ENCODE measurements at regions not wholly inside any gene's neighbourhood (a gene's known extent, or its start where the extent isn't known, plus 50 kb on each side); places are given as distances from the start of the nearest gene placed in this dataset.

- DNase-seq (ENCODE audit: low spot score), result no peak
- TF ChIP-seq, protein P1, sequence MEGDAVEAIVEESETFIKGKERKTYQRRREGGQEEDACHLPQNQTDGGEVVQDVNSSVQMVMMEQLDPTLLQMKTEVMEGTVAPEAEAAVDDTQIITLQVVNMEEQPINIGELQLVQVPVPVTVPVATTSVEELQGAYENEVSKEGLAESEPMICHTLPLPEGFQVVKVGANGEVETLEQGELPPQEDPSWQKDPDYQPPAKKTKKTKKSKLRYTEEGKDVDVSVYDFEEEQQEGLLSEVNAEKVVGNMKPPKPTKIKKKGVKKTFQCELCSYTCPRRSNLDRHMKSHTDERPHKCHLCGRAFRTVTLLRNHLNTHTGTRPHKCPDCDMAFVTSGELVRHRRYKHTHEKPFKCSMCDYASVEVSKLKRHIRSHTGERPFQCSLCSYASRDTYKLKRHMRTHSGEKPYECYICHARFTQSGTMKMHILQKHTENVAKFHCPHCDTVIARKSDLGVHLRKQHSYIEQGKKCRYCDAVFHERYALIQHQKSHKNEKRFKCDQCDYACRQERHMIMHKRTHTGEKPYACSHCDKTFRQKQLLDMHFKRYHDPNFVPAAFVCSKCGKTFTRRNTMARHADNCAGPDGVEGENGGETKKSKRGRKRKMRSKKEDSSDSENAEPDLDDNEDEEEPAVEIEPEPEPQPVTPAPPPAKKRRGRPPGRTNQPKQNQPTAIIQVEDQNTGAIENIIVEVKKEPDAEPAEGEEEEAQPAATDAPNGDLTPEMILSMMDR (IDR thresholded peaks at IDR 0.05; ENCODE audit: extremely low read depth, missing control alignments), result no peak
Observed at GRCh38 chr12:19924360-19924759, 444.0 kb upstream of the PDE3A start.

DNA sequence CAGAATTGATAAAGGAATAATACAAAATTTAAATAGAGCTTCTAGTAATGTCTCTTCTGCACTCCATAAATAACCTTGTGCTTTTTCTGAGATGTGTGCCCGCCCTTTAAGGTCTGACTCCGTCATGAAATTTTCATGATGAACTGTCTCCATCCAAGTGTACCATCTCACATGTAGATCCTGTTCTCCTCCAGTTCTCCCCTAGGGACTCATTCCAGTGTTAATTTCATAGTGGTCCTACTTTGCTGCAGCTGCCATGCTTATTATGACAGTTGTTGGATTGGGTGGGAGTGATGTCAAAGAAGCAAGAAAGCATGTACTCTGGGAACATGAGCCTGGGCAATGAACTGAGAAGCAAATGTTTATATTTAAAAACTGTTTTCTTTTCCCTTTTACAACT is 442.5 kb upstream of the PDE3A start:
- DNase-seq (ENCODE audit: low spot score), result no peak
- TF ChIP-seq, protein P1 (IDR thresholded peaks at IDR 0.05; ENCODE audit: extremely low read depth, missing control alignments), result no peak

GRCh38 chr12:19926266-19926665 is 442.1 kb upstream of the PDE3A start:
- TF ChIP-seq, protein P1 (IDR thresholded peaks at IDR 0.05; ENCODE audit: extremely low read depth, missing control alignments), result no peak
- no peak for DNase-seq (ENCODE audit: low spot score)

- DNase-seq (ENCODE audit: low spot score), result no peak
- TF ChIP-seq, protein P1 (IDR thresholded peaks at IDR 0.05; ENCODE audit: extremely low read depth, missing control alignments), result no peak
Observed at GRCh38 chr12:19927661-19928060, 440.7 kb upstream of the PDE3A start.

DNA sequence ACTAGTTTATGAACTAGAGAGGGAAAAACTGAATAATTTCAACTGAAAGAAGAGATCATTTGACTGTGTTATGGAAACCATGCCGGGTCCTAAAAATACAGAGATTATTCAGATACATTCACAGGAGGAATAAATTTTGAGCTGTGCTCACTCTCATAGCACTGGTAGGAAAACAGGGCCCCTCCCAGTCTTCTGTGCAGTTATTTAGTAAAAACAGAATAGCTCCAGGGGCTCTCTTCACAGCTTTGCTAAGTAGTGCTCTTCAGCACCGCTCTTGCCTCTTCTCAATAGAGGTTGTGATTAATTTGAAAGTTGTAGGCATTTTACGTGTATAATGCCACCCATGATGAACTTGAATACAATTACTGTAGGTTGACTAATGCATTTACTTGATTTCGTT is 435.9 kb upstream of the PDE3A start:
- TF ChIP-seq, protein P1 (IDR thresholded peaks at IDR 0.05; ENCODE audit: extremely low read depth, missing control alignments), result no peak
- no peak for DNase-seq (ENCODE audit: low spot score)

DNA sequence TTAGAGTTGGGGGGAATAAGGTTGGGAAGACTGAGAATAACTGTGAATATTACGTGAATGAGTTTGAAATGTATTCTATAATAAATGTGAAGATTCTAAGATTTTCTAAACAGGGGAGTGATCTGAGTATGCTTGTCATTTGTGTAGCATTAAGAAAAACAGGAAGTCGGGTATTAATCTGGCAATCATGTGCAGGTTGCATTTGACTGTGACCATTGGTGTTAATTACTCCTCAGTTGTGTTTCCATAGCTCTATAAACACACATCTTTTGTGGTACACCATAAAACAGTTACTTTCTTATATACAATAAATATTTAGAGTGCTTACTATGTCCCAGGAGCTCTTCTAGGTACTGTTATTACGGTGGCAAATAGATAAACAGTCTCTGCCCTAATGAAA is 434.4 kb upstream of the PDE3A start:
- DNase-seq (ENCODE audit: low spot score), result no peak
- TF ChIP-seq, protein P1 (IDR thresholded peaks at IDR 0.05; ENCODE audit: extremely low read depth, missing control alignments), result no peak

DNA sequence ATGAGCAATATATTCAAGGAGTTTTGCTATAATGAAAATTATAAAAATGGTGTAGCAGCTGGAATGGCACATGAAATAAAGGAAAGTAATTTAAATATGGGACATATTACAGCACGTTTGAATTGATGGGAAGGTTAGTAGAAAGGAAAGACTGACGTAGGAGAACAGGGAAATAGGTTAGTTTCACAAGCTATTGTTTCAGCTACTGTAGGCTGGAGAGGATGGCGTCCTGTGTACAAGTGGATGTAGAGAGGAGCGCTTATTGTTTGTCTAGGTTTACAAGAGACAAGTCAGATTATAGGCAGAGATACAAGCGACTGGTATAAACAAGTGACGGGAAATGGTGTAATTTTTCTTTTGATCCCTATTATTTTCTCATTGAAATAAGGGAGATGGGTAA is 431.2 kb upstream of the PDE3A start:
- TF ChIP-seq, protein P1 (IDR thresholded peaks at IDR 0.05; ENCODE audit: extremely low read depth, missing control alignments), result no peak
- no peak for DNase-seq (ENCODE audit: low spot score)
